Ovary (tissue), 3 donors: ENCODE measurements at regions not wholly inside any gene's neighbourhood (a gene's known extent, or its start where the extent isn't known, plus 50 kb on each side); places are given as distances from the start of the nearest gene placed in this dataset.

ENCODE experiments used
- CTCF ChIP-seq, 3 donors: fragments of 450-650 bp in 2 of 3; fragments of 200-600 bp in 1 of 3; IDR thresholded peaks; one replicate each; pipeline versions ENCODE4 v1.5.1 to v1.8.0; 2016 to 2022; ENCODE audit warnings: antibody characterized with exemption in 3 of 3, mild to moderate bottlenecking in 1 of 3
- EP300 ChIP-seq: sonication (generic); formaldehyde crosslinking; IDR thresholded peaks from one replicate; pipeline ENCODE4 v1.6.1; 2017; ENCODE audit warnings: antibody characterized with exemption
- POLR2A ChIP-seq: fragments of 450-650 bp; IDR thresholded peaks from one replicate; pipeline ENCODE4 v1.6.1; 2017; ENCODE audit warnings: antibody characterized with exemption, mild to moderate bottlenecking, moderate library complexity
- donor health status: DM: no; HTN: no; CAD: no.

- TF ChIP-seq POLR2A, result no peak
- no peak for TF ChIP-seq CTCF (IDR thresholded peaks at IDR 0.05)
- TF ChIP-seq EP300, result no peak
These were observed 286.4 kb downstream of the RBM26 start for GRCh38 chr13:79119578-79120107.
